Ishikawa (cell line): ENCODE measurements at regions not wholly inside any gene's neighbourhood (a gene's known extent, or its start where the extent isn't known, plus 50 kb on each side); places are given as distances from the start of the nearest gene placed in this dataset.

ENCODE experiments used
- CEBPB ChIP-seq: IDR thresholded peaks from 2 replicates; pipeline ENCODE4 v1.6.1; 2012
- CREB1 ChIP-seq: IDR thresholded peaks from 2 replicates; pipeline ENCODE4 v1.6.1; 2012; ENCODE audit warnings: low read depth
- EGR1 ChIP-seq: IDR thresholded peaks from 2 replicates; pipeline ENCODE4 v1.6.1; 2012
- EP300 ChIP-seq: IDR thresholded peaks from 2 replicates; pipeline ENCODE4 v1.6.1; 2012; ENCODE audit warnings: borderline replicate concordance
- FOXM1 ChIP-seq: IDR thresholded peaks from 2 replicates; pipeline ENCODE4 v1.6.1; 2012; ENCODE audit warnings: low read depth, borderline replicate concordance
- NFIC ChIP-seq: IDR thresholded peaks from 2 replicates; pipeline ENCODE4 v1.6.1; 2012
- RAD21 ChIP-seq: IDR thresholded peaks from 2 replicates; pipeline ENCODE4 v1.6.1; 2012; ENCODE audit warnings: low read depth
- TAF1 ChIP-seq: IDR thresholded peaks from 2 replicates; pipeline ENCODE4 v1.6.1; 2012; ENCODE audit warnings: low read depth, mild to moderate bottlenecking
- TCF12 ChIP-seq: IDR thresholded peaks from 2 replicates; pipeline ENCODE4 v1.6.1; 2012; ENCODE audit warnings: low read depth
- TEAD4 ChIP-seq: IDR thresholded peaks from 2 replicates; pipeline ENCODE4 v1.6.1; 2012
- YY1 ChIP-seq: IDR thresholded peaks from 2 replicates; pipeline ENCODE4 v1.6.1; 2012; ENCODE audit warnings: low read depth
- ZBTB7A ChIP-seq: IDR thresholded peaks from 2 replicates; pipeline ENCODE4 v1.6.1; 2012; ENCODE audit warnings: low read depth
- TF ChIP-seq, protein P1 (sequence below): IDR thresholded peaks from 2 replicates; pipeline ENCODE4 v1.6.1; 2012; ENCODE audit warnings: low read depth, mild to moderate bottlenecking
- TF ChIP-seq, protein P2 (sequence below): IDR thresholded peaks from 2 replicates; pipeline ENCODE4 v1.6.1; 2012
- TF ChIP-seq, protein P3 (sequence below): IDR thresholded peaks from 2 replicates; pipeline ENCODE4 v1.6.1; 2012

DNA sequence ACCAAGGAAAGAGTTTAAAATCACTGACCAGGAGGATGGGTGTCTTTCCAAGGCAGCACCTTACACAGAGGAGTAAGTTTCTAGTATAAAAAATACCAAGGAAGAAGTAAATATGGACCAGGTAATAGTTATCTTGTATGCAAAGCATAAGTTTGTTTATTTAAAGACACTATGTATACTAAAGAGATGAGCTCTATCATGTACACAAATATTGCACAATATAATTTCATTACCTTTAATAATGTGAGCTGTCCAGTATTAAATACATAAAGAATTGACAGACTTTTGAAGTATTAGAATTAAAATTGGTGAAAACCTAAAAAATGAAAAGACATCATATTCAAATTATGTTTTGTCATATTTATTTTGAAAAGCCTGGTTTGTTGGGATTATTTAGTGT lies 322.0 kb upstream of the MIR17HG start:
- TF ChIP-seq TEAD4 (no peak), RAD21 (no peak), FOXM1 (no peak), CEBPB (no peak)
- TF ChIP-seq, protein P1, sequence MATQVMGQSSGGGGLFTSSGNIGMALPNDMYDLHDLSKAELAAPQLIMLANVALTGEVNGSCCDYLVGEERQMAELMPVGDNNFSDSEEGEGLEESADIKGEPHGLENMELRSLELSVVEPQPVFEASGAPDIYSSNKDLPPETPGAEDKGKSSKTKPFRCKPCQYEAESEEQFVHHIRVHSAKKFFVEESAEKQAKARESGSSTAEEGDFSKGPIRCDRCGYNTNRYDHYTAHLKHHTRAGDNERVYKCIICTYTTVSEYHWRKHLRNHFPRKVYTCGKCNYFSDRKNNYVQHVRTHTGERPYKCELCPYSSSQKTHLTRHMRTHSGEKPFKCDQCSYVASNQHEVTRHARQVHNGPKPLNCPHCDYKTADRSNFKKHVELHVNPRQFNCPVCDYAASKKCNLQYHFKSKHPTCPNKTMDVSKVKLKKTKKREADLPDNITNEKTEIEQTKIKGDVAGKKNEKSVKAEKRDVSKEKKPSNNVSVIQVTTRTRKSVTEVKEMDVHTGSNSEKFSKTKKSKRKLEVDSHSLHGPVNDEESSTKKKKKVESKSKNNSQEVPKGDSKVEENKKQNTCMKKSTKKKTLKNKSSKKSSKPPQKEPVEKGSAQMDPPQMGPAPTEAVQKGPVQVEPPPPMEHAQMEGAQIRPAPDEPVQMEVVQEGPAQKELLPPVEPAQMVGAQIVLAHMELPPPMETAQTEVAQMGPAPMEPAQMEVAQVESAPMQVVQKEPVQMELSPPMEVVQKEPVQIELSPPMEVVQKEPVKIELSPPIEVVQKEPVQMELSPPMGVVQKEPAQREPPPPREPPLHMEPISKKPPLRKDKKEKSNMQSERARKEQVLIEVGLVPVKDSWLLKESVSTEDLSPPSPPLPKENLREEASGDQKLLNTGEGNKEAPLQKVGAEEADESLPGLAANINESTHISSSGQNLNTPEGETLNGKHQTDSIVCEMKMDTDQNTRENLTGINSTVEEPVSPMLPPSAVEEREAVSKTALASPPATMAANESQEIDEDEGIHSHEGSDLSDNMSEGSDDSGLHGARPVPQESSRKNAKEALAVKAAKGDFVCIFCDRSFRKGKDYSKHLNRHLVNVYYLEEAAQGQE, result no peak
- TF ChIP-seq, protein P2, sequence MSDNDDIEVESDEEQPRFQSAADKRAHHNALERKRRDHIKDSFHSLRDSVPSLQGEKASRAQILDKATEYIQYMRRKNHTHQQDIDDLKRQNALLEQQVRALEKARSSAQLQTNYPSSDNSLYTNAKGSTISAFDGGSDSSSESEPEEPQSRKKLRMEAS, result no peak
- TF ChIP-seq, protein P3, sequence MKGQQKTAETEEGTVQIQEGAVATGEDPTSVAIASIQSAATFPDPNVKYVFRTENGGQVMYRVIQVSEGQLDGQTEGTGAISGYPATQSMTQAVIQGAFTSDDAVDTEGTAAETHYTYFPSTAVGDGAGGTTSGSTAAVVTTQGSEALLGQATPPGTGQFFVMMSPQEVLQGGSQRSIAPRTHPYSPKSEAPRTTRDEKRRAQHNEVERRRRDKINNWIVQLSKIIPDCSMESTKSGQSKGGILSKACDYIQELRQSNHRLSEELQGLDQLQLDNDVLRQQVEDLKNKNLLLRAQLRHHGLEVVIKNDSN, result no peak

DNA sequence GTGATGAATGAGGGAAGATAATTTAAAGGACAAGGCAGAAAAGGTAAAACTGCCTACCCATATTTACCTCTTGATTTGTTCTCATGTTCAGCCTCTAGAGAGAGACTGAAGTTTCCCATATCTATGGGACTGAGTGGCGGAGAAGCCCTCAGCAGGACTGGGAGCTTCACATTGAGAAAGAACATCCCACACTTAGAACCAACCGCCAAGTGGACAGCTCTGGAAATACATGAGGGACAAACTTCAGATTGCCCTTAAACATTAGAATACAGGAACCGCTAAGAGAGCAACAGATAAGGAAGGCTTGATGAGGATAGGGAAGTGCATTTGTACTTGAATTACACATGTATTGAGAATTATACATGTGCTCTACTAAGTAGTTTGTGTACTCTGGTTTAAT lies 316.0 kb upstream of the MIR17HG start:
- no peak for TF ChIP-seq RAD21
- TF ChIP-seq, protein P2, result no peak
- TF ChIP-seq, protein P3, result no peak

DNA sequence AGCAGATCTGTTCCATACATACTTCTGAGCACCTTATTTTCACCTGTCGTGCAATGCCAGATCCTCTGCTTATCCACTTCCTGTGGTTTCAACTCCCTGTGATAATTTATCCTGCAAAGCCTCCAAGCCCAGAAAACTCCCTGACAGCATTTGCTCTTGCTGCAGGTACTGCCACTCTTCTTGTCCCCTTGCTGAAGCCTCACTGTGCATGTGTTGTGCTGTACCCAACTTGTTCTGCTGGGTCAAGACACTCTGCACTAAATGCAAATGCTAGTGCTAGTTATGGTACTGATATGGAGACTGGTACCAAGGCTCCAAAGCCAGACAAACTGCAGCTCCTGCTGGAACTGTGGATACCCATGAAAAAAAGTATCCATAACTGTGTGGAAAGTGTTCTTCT lies 315.4 kb upstream of the MIR17HG start:
- TF ChIP-seq EP300 (no peak), ZBTB7A (no peak), TAF1 (no peak), YY1 (no peak), EGR1 (no peak), CEBPB (no peak), CREB1 (no peak), TEAD4 (no peak), RAD21 (no peak)
- TF ChIP-seq, protein P1, result no peak
- TF ChIP-seq, protein P3, result no peak

DNA sequence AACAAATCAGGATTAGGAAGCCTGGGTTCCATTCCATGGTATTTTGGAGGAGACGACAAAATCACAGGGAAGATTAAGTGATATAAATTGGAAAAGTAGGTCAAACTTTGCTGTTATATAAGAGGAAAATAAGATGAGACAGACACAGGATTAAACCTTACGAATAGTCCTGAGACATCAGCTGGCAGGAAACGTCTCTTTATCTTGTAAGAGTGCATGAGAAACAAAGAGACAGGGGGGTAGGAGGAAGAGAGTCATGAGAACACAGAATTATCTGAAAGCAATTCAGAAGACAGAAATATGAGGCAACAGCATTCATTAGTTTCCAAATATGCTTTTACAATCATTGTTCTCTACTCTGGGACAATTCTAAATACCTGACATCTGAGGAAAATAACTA lies 310.6 kb upstream of the MIR17HG start:
- no peak for TF ChIP-seq FOXM1
- no peak for TF ChIP-seq CREB1
- TF ChIP-seq TCF12, result no peak
- no peak for TF ChIP-seq NFIC
- TF ChIP-seq, protein P3, result no peak
- TF ChIP-seq, protein P1, result no peak
- TF ChIP-seq TAF1, result no peak
- no peak for TF ChIP-seq TEAD4
- TF ChIP-seq RAD21, result no peak
- TF ChIP-seq, protein P2, result no peak

DNA sequence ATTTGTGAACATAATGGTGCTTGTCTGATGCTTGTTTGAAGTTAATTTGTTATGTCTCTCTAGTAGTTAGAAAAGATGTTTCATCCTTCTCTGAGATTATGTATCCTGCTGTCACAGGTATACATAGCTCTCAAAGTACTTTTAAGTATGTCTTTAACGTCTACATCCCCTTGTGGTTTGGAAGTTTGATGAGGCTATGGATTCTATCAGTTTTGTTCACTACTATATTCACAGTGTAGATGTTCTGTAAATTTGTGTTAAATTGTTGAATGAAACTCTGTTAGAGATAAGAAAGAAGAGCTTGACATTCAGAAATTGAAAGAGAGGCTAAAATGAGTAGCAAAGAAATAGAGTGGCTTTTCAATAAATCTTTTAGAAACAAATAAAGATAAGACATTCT lies 304.6 kb upstream of the MIR17HG start:
- TF ChIP-seq TEAD4, result no peak
